GM19035 (cell line): ENCODE measurements at regions not wholly inside any gene's neighbourhood (a gene's known extent, or its start where the extent isn't known, plus 50 kb on each side); places are given as distances from the start of the nearest gene placed in this dataset.

ENCODE experiments used
- ATAC-seq: cut with Tn5 transposase; IDR thresholded peaks from one replicate; pipeline ENCODE4 v1.9.1; 2021; ENCODE audit not compliant: unreplicated experiment

DNA sequence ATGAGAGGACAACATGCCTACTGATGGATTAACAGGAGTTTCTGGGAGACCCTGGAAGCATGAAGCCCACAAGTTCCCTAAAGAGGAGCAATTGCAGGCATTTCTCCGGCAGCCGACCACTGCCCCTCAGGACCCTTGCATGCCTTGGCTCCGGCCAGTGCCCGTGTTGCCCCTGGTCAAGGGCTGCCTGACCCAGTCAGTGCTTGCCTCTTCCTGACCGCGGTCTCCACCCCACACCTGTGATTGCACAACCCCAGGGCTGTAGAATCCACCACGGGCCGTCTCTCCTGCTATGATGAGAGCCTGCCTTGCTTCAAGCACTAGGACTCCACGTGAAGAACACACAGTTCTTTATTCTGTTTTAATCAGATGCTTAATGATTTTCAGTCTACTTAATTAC lies 127.5 kb downstream of the GLI2 start:
- ATAC-seq: no peak

DNA sequence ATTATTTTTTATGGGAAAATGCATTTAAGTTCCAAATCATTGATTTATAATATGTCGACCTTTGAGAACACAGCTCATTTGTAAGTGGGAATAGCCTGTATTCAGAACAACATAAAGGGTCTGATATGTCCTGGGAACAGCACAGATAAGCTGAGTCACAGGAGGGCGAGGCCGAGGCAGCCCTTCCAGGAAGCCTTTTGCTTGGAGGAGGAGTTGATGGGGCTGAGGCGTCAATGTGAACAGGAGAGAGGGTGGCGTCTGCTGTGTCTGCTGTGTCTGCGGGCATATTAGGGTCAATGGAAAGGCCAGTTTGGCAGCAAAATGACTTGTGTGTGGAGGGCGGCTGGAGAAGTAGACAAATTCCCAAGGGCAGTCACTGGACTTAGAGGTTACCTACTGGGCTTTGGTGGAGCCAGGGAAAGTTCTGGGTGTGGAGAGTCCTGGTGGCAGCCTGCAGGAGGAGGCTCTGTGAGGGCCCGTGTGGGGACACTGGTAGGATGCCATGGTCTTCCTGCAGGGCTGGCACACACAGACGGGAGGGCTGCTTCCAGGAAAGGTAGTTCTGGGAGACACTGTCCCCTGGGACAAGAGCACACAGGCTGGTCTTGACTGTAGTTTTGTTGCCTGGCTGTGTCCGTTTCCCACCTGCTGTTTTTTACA lies 128.1 kb downstream of the GLI2 start:
- no peak for ATAC-seq

GRCh38 chr2:120864981-120865380 lies 129.3 kb downstream of the GLI2 start:
- ATAC-seq: no peak

GRCh38 chr2:120865656-120866055 lies 130.0 kb downstream of the GLI2 start:
- ATAC-seq: no peak

- ATAC-seq: no peak
Observed at GRCh38 chr2:120866071-120866470, 130.4 kb downstream of the GLI2 start.

GRCh38 chr2:120866483-120867140 lies 130.9 kb downstream of the GLI2 start:
- ATAC-seq: no peak

GRCh38 chr2:120867290-120868241 lies 131.9 kb downstream of the GLI2 start:
- ATAC-seq: no peak

- no peak for ATAC-seq
Observed at GRCh38 chr2:120868366-120868765, 132.7 kb downstream of the GLI2 start.

GRCh38 chr2:120869036-120869729 lies 133.5 kb downstream of the GLI2 start:
- ATAC-seq: no peak

GRCh38 chr2:120869730-120870466 lies 134.2 kb downstream of the GLI2 start:
- no peak for ATAC-seq

- ATAC-seq: no peak
Observed at GRCh38 chr2:120870467-120870788, 134.8 kb downstream of the GLI2 start.

DNA sequence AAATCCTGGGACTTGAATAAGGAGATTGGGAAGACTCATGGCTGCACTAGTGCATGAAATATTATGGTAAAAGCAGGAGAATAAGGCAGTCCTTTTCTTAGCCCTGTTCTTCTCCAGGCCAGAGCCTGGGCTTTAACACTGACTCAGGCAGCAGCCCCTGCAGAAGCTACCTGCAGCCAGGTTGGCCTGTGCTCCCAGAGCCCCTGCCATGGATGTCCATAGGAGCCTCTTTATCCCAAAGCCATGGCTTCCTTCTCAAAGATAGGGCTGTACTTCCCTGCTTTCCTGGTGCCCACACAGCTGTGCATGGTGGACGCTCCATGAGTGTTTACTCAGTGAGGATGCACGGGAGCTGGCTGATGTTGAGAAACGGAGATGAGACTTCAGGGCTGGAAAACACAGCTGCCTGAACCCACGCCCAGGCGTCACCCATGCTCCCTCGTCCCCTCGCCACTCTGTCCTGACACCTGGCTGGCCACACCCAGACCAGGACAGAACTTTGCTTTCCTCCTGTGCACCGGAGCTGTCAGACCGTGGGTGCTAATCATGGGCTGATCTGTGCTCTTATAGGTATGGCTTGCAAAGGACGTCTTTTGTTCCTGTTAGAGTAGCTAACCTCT lies 135.5 kb downstream of the GLI2 start:
- no peak for ATAC-seq

GRCh38 chr2:120871881-120872620 lies 136.4 kb downstream of the GLI2 start:
- no peak for ATAC-seq

- no peak for ATAC-seq
Observed at GRCh38 chr2:120873958-120874887, 138.6 kb downstream of the GLI2 start.

DNA sequence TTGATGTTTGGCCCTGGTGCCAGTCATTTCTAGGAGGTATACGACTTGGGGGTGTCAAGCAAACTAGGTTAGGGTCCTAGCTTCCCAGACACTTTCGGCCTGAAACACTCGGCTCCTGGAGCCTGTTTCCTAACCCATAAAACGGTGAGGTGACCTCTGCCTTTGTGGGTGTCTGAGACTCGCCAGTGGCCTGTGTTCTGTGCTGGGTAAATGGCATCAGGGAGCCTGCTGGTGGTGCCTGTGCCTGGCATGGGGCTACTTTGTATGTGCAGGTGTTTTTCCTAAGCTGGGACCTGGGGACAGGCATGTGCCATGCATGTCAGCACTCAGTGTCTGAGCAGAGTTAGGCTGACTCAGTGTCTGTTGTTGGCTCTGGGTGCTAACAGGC lies 139.2 kb downstream of the GLI2 start:
- ATAC-seq: no peak

DNA sequence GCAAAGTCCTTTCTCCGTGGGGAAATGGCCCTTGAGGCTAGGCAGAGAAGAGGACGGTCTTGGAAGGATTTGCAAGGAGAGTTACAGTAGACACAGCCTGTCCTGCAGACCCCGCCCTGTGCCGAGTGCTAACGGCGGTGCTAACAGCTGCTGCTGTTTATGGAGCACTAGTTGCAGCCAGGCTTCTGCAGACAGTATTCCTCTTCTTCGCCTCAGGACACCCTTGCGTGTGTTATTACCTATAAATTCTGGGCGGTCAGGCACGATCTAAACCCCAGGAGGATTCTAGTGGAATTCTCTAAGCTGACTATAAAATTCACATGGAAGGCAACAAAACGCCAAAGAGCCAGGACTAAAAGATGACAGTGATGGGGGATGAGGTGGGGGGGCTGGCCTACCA lies 139.8 kb downstream of the GLI2 start:
- ATAC-seq: no peak

GRCh38 chr2:120876526-120877280 lies 141.0 kb downstream of the GLI2 start:
- no peak for ATAC-seq

DNA sequence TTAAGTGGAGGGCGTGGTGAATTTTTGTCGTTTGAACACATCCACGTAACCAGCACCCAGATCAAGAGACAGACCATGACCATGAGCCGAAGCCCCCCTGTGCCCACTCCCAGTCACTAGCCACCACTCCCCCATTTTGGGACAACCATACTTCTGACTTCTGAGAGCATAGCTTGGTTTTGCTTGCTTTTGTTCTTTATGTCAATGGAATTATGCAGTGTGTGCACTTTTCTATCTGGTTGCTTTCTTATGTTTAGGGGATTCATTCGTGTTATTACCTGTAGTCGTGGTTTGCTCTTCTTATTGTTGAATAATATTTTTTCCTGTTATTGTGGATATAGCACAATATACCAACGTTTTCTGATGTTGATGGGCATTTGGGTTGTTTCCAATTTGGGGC lies 141.7 kb downstream of the GLI2 start:
- ATAC-seq: no peak
